ENCODE measurements at regions not wholly inside any gene's neighbourhood (a gene's known extent, or its start where the extent isn't known, plus 50 kb on each side); places are given as distances from the start of the nearest gene placed in this dataset.

DNA sequence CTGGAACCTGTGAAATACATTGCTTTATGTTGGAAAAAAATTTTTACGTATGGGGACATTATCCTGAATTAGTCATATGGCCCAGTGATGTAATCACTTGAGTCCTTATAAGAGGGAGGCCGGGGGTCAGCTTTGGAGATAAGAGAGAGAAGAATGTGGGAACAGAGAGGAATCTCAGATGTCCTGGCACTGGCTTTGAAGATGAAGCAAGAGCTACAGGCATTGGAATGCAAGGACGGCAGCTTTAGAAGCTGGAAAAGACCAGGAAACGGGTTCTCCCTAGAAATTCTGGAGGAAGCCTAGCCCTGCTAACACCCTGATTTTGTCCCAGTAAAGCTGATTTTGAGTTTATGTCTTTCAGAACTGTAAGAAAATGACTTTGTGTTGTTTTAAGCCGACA, 1129.9 kb upstream of the GYPC start:
- H3K36me3 ChIP-seq (ENCODE audit: insufficient read depth, low read length, poor library complexity, severe bottlenecking): no peaks in the 10 kb centered on the region
- BruUV-seq (replicated peaks): no TSS peak
- no peak overlapping the region for H3K4me3 ChIP-seq (ENCODE audit: low read depth, low read length, poor library complexity, severe bottlenecking)
- H3K27me3 ChIP-seq (replicated peaks; ENCODE audit: insufficient read depth, low read depth, low read length, poor library complexity): no peaks in the 10 kb centered on the region
- intact Hi-C loops (cut with micrococcal nuclease; ENCODE audit: unreplicated experiment): no loop called here
- no peaks in the 10 kb centered on the region for H3K4me1 ChIP-seq (ENCODE audit: insufficient read depth, low read length, poor library complexity, severe bottlenecking)
- TF ChIP-seq, protein P1, sequence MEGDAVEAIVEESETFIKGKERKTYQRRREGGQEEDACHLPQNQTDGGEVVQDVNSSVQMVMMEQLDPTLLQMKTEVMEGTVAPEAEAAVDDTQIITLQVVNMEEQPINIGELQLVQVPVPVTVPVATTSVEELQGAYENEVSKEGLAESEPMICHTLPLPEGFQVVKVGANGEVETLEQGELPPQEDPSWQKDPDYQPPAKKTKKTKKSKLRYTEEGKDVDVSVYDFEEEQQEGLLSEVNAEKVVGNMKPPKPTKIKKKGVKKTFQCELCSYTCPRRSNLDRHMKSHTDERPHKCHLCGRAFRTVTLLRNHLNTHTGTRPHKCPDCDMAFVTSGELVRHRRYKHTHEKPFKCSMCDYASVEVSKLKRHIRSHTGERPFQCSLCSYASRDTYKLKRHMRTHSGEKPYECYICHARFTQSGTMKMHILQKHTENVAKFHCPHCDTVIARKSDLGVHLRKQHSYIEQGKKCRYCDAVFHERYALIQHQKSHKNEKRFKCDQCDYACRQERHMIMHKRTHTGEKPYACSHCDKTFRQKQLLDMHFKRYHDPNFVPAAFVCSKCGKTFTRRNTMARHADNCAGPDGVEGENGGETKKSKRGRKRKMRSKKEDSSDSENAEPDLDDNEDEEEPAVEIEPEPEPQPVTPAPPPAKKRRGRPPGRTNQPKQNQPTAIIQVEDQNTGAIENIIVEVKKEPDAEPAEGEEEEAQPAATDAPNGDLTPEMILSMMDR (conservative IDR thresholded peaks at IDR 0.05; ENCODE audit: low read depth, low read length): no peak
- no peak for TF ChIP-seq EZH2 (IDR thresholded peaks at IDR 0.05; ENCODE audit: borderline replicate concordance, low read depth, low read length, poor library complexity, severe bottlenecking)
- H3K27ac ChIP-seq (ENCODE audit: low read depth, low read length, poor library complexity, severe bottlenecking): no peak overlapping the region
- DNase-seq (ENCODE audit: low spot score): no peak
- no peaks in the 10 kb centered on the region for H3K9me3 ChIP-seq (ENCODE audit: low read depth, low read length, poor library complexity, severe bottlenecking)
- ChIA-PET CTCF (no interaction called here), POLR2A (ENCODE audit: low non-redundant PET) (no interaction called here)

DNA sequence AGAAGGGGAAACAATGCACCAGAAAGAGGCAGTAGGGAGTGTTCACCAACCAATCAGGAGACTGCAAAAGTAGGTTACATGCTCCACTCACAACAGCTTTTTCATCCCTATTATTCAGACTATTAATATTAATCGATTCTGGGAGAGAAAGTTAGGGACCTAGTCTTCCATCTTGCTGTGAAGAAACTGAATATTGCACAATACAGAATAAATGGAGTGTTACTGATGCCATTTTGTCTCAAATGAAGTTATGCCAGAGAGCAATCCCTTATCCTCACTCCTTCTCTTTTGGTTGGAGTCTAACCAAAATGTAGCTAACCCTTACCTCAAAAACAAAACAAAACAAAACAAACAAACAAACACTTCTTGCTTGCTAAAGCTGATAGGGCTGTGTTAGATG, 1120.9 kb upstream of the GYPC start:
- peaks cover 5% of the 10 kb centered on the region for H3K9me3 ChIP-seq (ENCODE audit: low read depth, low read length, poor library complexity, severe bottlenecking)
- no peak for DNase-seq (ENCODE audit: low spot score)
- H3K27ac ChIP-seq (ENCODE audit: low read depth, low read length, poor library complexity, severe bottlenecking): no peak overlapping the region
- no TSS peak for BruUV-seq (replicated peaks)
- TF ChIP-seq, protein P1 (conservative IDR thresholded peaks at IDR 0.05; ENCODE audit: low read depth, low read length): no peak
- no peak for TF ChIP-seq EZH2 (IDR thresholded peaks at IDR 0.05; ENCODE audit: borderline replicate concordance, low read depth, low read length, poor library complexity, severe bottlenecking)
- no peaks in the 10 kb centered on the region for H3K4me1 ChIP-seq (ENCODE audit: insufficient read depth, low read length, poor library complexity, severe bottlenecking)
- ChIA-PET POLR2A (ENCODE audit: low non-redundant PET) (no interaction called here), CTCF (no interaction called here)
- no peak overlapping the region for H3K4me3 ChIP-seq (ENCODE audit: low read depth, low read length, poor library complexity, severe bottlenecking)
- no peaks in the 10 kb centered on the region for H3K36me3 ChIP-seq (ENCODE audit: insufficient read depth, low read length, poor library complexity, severe bottlenecking)
- no peaks in the 10 kb centered on the region for H3K27me3 ChIP-seq (replicated peaks; ENCODE audit: insufficient read depth, low read depth, low read length, poor library complexity)
- intact Hi-C loops (cut with micrococcal nuclease; ENCODE audit: unreplicated experiment): no loop called here

DNA sequence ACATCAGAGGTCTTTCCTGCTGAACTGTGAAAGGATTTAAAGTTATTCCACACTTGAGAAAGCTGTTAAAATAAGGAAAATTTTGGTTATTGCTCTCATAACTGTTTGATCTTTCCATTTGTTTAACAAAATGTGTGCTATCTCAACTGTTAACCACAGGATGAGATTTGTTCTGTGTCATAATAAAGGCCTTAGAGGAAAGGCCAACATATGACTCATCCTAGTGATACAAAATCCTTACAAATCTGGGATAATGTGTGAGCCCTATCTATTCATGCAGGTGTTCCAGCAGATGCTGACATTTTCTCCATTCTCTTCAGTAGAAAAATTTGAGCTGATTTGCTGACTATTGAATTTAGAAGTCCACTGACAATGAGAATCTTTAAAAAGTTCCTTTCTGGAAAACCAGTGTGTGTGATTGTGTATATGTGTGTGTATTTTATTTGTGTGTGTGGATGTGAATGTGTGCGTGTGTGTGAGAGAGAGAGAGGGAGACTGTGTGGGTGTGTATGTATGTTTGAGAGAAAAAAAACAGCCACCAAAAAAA, 1111.9 kb upstream of the GYPC start:
- Histone ChIP-seq H3K9me3 (ENCODE audit: low read depth, low read length, poor library complexity, severe bottlenecking) (peaks cover 6% of the 10 kb centered on the region), H3K27me3 (replicated peaks; ENCODE audit: insufficient read depth, low read depth, low read length, poor library complexity) (no peaks in the 10 kb centered on the region), H3K27ac (ENCODE audit: low read depth, low read length, poor library complexity, severe bottlenecking) (no peak overlapping the region), H3K4me3 (ENCODE audit: low read depth, low read length, poor library complexity, severe bottlenecking) (no peak overlapping the region), H3K4me1 (ENCODE audit: insufficient read depth, low read length, poor library complexity, severe bottlenecking) (no peaks in the 10 kb centered on the region), H3K36me3 (ENCODE audit: insufficient read depth, low read length, poor library complexity, severe bottlenecking) (no peaks in the 10 kb centered on the region)
- no TSS peak for BruUV-seq (replicated peaks)
- intact Hi-C loops (cut with micrococcal nuclease; ENCODE audit: unreplicated experiment): no loop called here
- TF ChIP-seq, protein P1 (conservative IDR thresholded peaks at IDR 0.05; ENCODE audit: low read depth, low read length): no peak
- no peak for TF ChIP-seq EZH2 (IDR thresholded peaks at IDR 0.05; ENCODE audit: borderline replicate concordance, low read depth, low read length, poor library complexity, severe bottlenecking)
- no peak for DNase-seq (ENCODE audit: low spot score)
- ChIA-PET CTCF (no interaction called here), POLR2A (ENCODE audit: low non-redundant PET) (no interaction called here)
